ENCODE measurements at regions not wholly inside any gene's neighbourhood (a gene's known extent, or its start where the extent isn't known, plus 50 kb on each side); places are given as distances from the start of the nearest gene placed in this dataset.
"Not testable (repeated sequence)": the region's sequence is repeated elsewhere in the genome, so short reads cannot be mapped to it uniquely, and the experiment has no call there.

DNA sequence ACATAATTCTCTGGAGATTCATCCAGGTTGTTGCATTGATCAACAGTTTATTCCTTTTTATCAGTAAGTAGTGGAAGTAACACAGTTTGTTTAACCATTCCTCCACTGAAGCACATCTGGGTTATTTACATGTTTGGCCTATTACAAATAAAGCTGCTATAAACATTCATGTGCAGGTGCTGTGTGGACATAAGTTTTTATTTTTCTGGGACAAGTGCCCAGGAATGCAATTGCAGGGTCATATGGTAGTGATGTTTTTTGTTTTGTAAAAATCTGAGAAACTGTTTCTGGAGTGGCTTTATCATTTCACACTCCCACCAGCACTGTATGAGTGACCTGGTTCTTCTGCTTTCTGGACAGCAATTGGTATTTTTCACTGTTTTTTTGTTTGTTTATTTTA lies 505.4 kb downstream of the CCER1 start:
- DNase-seq: no peak
- Mint-ChIP-seq H3K36me3 (ENCODE audit: low read depth) (no peaks in the 10 kb centered on the region), H3K4me1 (ENCODE audit: low read depth) (no peaks in the 10 kb centered on the region), H3K9me3 (peaks cover 2% of the 10 kb centered on the region), H3K27me3 (peaks cover 3% of the 10 kb centered on the region), H3K4me3 (no peak overlapping the region), H3K27ac (no peak overlapping the region)

DNA sequence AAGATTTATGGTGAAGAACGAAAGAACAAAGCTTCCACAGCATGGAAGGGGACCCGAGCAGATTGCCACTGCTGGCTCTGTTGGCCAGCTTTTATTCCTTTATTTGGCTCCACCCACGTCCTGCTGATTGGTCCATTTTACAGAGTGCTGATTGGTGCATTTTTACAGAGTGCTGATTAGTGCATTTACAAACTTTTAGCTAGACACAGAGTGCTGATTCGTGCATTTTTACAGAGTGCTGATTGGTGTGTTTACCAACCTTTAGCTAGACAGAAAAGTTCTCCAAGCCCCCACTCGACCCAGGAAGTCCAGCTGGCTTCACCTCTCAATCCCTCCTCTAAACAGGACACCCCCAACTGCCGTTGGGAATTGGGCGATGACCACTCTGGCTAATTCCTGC lies 511.5 kb downstream of the CCER1 start:
- not testable (repeated sequence) for H3K27me3 Mint-ChIP-seq; H3K27ac Mint-ChIP-seq; H3K4me3 Mint-ChIP-seq; H3K4me1 Mint-ChIP-seq (ENCODE audit: low read depth); DNase-seq; H3K36me3 Mint-ChIP-seq (ENCODE audit: low read depth)
- H3K9me3 Mint-ChIP-seq: peaks cover 11% of the 10 kb centered on the region

DNA sequence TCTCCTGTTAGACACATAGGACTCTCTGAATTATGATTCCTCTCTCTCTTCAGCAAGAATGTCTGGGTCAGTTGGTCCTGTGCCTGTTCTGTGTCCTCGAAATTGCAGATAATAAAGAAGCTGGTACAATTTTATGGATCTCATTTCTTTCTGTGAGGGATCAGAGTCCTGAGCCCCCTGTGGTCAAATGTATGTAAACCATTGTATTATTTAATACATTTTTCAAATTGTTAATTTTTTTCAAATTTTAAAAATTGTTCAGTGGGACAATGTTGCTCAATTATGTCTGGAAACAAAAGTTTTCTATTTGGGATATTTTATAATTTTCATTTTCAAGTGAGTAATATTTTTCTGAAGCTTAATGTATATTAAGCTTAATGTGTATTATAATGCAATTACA lies 513.5 kb downstream of the CCER1 start:
- no peaks in the 10 kb centered on the region for H3K27me3 Mint-ChIP-seq
- H3K4me3 Mint-ChIP-seq: no peak overlapping the region
- no peaks in the 10 kb centered on the region for H3K4me1 Mint-ChIP-seq (ENCODE audit: low read depth)
- no peak for DNase-seq
- H3K27ac Mint-ChIP-seq: no peak overlapping the region
- peaks cover 11% of the 10 kb centered on the region for H3K9me3 Mint-ChIP-seq
- no peaks in the 10 kb centered on the region for H3K36me3 Mint-ChIP-seq (ENCODE audit: low read depth)

DNA sequence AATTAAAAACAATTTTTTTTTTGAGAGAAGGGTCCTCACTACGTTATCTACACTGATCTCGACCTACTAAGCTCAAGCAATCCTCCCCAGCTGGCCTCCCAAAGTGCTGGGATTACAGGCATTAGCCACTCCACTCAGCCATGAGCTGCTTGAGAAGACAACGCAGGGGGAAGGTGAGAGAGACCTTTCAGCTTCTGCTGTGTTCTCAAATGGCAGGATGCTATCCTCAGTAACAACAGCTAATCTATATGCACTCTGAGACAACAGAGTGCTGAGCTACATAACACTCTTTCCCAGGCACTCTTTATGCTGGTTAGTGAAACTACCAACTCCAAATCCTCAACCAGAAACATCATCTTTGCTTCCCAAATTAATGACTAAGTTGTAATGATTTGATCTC lies 526.1 kb downstream of the CCER1 start:
- Mint-ChIP-seq H3K27ac (no peak overlapping the region), H3K4me1 (ENCODE audit: low read depth) (no peaks in the 10 kb centered on the region), H3K9me3 (no peaks in the 10 kb centered on the region)

DNA sequence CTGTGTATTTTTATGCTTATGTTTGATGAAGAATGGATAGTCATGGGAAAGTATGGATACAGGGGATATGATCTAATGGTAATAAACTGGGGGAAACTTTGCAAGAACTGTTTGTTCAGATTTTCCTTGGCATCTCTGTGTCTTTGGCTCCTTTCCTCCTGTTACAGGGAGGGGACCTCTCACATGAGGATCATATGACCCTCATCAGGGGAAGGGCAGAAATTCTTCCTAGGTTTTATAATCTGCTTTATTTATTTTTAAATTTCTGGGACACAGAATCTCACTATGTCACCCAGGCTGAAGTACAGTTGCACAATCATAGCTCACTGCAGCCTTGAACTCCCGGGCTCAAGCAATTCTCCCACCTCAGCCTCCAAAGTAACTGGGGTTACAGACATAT lies 526.5 kb downstream of the CCER1 start:
- peaks cover 3% of the 10 kb centered on the region for H3K27me3 Mint-ChIP-seq
- no peaks in the 10 kb centered on the region for H3K9me3 Mint-ChIP-seq
- no peaks in the 10 kb centered on the region for H3K4me1 Mint-ChIP-seq (ENCODE audit: low read depth)
- H3K27ac Mint-ChIP-seq: no peak overlapping the region
- H3K4me3 Mint-ChIP-seq: no peak overlapping the region
- H3K36me3 Mint-ChIP-seq (ENCODE audit: low read depth): no peaks in the 10 kb centered on the region
- no peak for DNase-seq

More for the DNA sequence above, 526.1 kb downstream of the CCER1 start:
- Mint-ChIP-seq H3K27me3 (peaks cover 3% of the 10 kb centered on the region), H3K36me3 (ENCODE audit: low read depth) (no peaks in the 10 kb centered on the region), H3K4me3 (no peak overlapping the region)
- DNase-seq: no peak

DNA sequence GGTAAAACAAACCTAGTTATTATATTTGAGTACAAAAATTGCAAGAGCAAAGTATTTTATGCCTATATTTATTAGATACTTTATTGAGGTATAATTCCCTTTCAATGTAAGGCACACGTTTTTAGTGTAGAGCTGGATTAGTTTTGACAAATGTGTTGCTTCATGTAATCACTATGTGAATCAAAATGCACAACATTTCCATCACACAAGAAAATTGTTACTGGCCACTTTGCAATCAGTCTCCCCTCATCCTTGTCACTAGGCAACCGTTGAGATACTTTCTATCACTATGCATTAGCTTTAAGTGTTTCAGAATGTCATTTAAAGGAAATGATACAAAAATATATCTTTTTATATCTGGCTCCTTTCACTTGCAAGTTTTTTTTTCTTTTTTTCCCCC lies 531.0 kb downstream of the CCER1 start:
- no peak overlapping the region for H3K27ac Mint-ChIP-seq
- no peaks in the 10 kb centered on the region for H3K9me3 Mint-ChIP-seq
- no peaks in the 10 kb centered on the region for H3K36me3 Mint-ChIP-seq (ENCODE audit: low read depth)
- H3K27me3 Mint-ChIP-seq: peaks cover 2% of the 10 kb centered on the region
- DNase-seq: no peak
- no peaks in the 10 kb centered on the region for H3K4me1 Mint-ChIP-seq (ENCODE audit: low read depth)
- no peak overlapping the region for H3K4me3 Mint-ChIP-seq

DNA sequence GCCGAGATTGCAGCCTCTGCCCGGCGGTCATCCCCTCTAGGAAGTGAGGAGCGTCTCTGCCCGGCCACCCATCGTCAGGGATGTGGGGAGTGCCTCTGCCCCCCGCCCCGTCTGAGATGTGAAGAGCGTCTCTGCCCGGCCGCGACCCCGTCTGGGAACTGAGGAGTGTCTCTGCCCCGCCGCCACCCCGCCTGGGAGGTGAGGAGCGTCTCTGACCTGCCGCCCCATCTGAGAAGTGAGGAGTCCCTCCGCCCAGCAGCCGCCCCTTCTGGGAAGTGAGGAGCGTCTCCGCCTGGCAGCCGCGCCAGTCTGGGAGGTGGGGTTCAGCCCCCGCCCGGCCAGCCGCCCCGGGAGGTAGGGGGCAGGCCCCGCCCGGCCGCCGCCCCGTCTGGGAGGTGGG lies 544.0 kb downstream of the CCER1 start:
- DNase-seq: no peak
- Mint-ChIP-seq H3K27me3 (no peaks in the 10 kb centered on the region), H3K9me3 (peaks cover 3% of the 10 kb centered on the region)

DNA sequence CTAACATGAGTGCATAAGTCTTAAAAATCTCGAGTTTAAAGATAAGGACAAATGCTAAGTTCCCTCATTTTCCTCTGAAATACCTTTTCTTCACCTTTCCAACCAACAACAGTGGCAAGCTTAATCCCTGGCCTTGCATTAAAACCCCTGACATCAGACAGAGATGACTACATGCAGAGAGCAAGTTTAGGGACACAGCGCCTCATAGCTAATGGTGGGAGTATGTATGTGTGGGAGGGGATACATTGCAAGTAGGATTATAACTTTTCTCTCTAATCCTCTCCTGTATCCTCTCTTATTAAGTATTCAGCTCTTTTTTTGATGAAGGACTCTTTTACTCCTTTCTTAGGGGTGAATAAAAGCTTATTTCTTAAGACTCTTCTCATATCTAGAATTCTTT lies 547.1 kb downstream of the CCER1 start:
- Mint-ChIP-seq H3K36me3 (ENCODE audit: low read depth) (no peaks in the 10 kb centered on the region), H3K4me3 (no peak overlapping the region), H3K4me1 (ENCODE audit: low read depth) (no peaks in the 10 kb centered on the region), H3K27me3 (no peaks in the 10 kb centered on the region), H3K9me3 (no peaks in the 10 kb centered on the region), H3K27ac (no peak overlapping the region)
- DNase-seq: no peak

More for the DNA sequence above, 544.0 kb downstream of the CCER1 start:
- no peak overlapping the region for H3K27ac Mint-ChIP-seq
- H3K4me1 Mint-ChIP-seq (ENCODE audit: low read depth): no peaks in the 10 kb centered on the region
- no peak overlapping the region for H3K4me3 Mint-ChIP-seq
- H3K36me3 Mint-ChIP-seq (ENCODE audit: low read depth): no peaks in the 10 kb centered on the region

DNA sequence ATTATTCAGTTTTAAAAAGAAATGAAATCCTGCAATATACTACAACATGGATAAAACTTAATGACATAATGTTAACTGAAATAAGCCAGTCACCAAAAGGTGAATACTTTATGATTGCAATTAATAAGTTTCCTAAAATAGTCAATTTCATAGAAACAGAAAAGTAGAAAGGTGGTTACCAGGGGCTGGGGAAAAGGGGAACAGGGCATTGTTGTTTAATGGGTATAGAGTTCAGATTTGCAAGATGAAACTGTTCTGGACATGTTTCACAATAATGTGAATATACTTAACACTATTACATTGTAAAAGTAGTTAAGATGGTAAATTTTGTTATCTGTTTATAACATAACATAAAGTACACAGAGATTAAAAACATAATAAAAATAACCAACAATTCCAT lies 550.9 kb downstream of the CCER1 start:
- Mint-ChIP-seq H3K27me3 (no peaks in the 10 kb centered on the region), H3K36me3 (ENCODE audit: low read depth) (no peaks in the 10 kb centered on the region), H3K4me1 (ENCODE audit: low read depth) (no peaks in the 10 kb centered on the region), H3K9me3 (no peaks in the 10 kb centered on the region), H3K27ac (no peak overlapping the region), H3K4me3 (no peak overlapping the region)
- DNase-seq: no peak

DNA sequence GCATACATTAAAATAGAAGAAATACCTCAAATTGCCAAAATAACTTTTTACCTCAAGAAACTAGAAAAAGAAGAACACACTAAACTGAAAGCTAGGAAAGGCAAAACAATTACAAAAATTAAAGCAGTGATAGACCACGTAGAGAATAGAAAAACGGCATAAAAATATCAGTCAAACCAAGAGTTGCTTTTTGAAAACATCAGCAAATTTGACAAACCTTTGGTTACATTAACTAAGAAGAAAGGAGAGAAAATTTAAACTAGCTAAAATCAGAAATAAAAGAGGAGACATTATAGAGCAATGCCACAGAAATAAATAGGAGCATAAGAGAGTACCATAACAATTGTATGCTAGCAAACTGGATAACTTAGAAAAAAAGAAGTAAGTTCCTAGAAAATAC lies 553.8 kb downstream of the CCER1 start:
- no peaks in the 10 kb centered on the region for H3K9me3 Mint-ChIP-seq
- H3K27me3 Mint-ChIP-seq: no peaks in the 10 kb centered on the region
- no peak overlapping the region for H3K4me3 Mint-ChIP-seq
- no peaks in the 10 kb centered on the region for H3K36me3 Mint-ChIP-seq (ENCODE audit: low read depth)
- no peak overlapping the region for H3K27ac Mint-ChIP-seq
- DNase-seq: no peak
- H3K4me1 Mint-ChIP-seq (ENCODE audit: low read depth): no peaks in the 10 kb centered on the region

DNA sequence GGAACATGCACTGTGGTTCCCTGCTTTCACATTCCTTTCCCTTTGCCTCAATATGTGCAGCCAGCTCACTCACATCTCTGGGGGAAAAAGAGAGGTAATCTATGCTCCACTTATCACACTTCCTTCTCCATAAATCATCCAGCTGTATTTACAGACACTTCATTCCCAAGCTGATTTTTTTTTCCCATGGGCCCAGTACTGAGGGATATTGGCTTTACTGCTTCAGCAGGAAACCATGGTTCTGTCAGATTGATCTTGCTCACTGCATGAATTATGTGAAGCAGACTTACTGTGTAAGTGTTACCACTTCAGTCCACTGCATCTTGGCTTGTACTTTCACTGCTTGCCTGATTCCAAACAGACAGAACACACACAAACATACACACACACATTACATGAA lies 555.6 kb downstream of the CCER1 start:
- Mint-ChIP-seq H3K27ac (no peak overlapping the region), H3K4me3 (no peak overlapping the region), H3K4me1 (ENCODE audit: low read depth) (no peaks in the 10 kb centered on the region), H3K9me3 (no peaks in the 10 kb centered on the region), H3K36me3 (ENCODE audit: low read depth) (no peaks in the 10 kb centered on the region), H3K27me3 (no peaks in the 10 kb centered on the region)
- no peak for DNase-seq

DNA sequence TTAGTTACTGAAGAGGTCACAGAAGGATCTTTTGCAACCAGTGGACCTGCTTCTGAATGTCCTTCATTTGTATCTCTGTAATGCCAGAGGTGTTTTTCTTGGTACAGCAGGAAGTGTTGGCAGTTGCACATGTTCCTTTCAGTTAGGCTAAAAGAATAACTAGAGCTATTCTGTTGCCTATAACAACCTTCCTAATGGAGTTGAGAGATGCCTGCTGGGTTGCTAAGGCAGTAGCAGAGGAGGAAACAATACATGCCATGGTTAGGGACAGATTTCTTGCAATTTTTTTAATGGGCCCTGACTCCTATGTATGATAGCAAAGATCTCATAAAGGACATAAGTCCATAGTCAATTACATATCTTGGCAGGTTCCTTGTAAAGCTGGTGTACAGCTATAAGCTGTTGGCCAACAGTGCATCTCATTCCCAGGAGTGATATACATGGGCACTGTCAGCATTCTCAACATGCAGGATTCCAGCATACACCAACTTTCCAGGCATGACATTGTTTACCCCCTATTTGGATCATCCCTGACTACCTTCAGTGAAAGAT lies 556.6 kb downstream of the CCER1 start:
- Mint-ChIP-seq H3K36me3 (ENCODE audit: low read depth) (no peaks in the 10 kb centered on the region), H3K27me3 (no peaks in the 10 kb centered on the region), H3K27ac (no peak overlapping the region), H3K9me3 (no peaks in the 10 kb centered on the region), H3K4me1 (ENCODE audit: low read depth) (no peaks in the 10 kb centered on the region), H3K4me3 (no peak overlapping the region)
- DNase-seq: no peak

DNA sequence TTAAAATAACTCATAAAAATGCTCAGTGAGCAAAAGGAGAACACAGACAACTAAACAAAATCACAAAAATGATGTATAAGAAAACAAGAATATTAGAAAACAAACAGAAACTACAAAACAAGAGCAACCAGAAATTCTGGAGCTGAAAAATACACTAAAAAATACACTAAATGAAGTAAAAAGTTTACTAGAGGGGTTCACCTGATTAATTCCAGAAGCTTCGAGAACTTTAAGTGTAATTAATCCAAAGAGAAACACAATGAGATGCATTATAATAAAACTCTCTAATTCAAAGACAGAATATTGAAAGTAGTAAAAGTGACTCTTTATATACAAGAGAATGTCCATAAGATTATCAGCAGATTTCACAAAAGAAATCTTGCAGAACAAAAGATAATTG lies 558.4 kb downstream of the CCER1 start:
- H3K36me3 Mint-ChIP-seq (ENCODE audit: low read depth): no peaks in the 10 kb centered on the region
- no peak overlapping the region for H3K27ac Mint-ChIP-seq
- no peak overlapping the region for H3K4me3 Mint-ChIP-seq

DNA sequence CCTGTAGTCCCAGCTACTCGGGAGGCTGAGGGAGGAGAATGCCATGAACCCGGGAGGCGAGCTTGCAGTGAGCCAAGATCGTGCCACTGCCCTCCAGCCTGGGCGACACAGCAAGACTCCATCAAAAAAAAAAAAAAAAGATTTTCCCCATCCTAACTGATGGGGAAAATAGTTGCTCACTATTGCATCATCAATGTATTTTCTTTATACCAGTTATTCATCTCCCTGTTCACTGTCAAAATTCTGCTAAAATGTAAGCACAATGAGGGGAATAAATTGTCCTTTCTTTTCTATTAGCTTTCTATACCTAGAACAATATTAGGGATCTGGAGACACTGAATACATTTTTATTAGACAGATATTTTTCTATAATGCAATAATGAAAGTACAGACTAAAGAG lies 561.3 kb downstream of the CCER1 start:
- Mint-ChIP-seq H3K4me3 (no peak overlapping the region), H3K27ac (no peak overlapping the region), H3K27me3 (no peaks in the 10 kb centered on the region), H3K4me1 (ENCODE audit: low read depth) (no peaks in the 10 kb centered on the region), H3K36me3 (ENCODE audit: low read depth) (no peaks in the 10 kb centered on the region), H3K9me3 (no peaks in the 10 kb centered on the region)
- no peak for DNase-seq

More for the DNA sequence above, 558.4 kb downstream of the CCER1 start:
- H3K4me1 Mint-ChIP-seq (ENCODE audit: low read depth): no peaks in the 10 kb centered on the region
- no peaks in the 10 kb centered on the region for H3K27me3 Mint-ChIP-seq
- no peak for DNase-seq
- H3K9me3 Mint-ChIP-seq: no peaks in the 10 kb centered on the region

DNA sequence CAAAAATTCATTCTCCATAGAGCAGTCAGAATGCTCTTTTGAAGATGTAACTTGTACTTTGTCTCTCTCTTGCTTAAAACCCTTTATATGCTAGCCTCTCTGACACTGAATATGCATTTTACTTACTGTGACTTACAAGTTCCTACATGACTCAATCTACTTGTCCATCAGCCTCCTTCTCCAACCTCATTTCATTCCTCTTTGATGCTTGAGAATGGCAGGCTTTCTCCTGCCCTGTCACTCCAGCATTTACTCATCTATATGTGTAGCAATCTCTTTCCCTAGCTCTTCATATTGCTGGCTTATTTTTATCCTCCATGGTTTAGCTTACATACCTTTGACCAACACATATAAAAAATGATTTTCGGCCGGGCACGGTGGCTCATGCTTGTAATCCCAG lies 561.9 kb downstream of the CCER1 start:
- no peak for DNase-seq
- Mint-ChIP-seq H3K4me1 (ENCODE audit: low read depth) (no peaks in the 10 kb centered on the region), H3K9me3 (no peaks in the 10 kb centered on the region), H3K27me3 (no peaks in the 10 kb centered on the region), H3K27ac (no peak overlapping the region), H3K36me3 (ENCODE audit: low read depth) (no peaks in the 10 kb centered on the region), H3K4me3 (no peak overlapping the region)

DNA sequence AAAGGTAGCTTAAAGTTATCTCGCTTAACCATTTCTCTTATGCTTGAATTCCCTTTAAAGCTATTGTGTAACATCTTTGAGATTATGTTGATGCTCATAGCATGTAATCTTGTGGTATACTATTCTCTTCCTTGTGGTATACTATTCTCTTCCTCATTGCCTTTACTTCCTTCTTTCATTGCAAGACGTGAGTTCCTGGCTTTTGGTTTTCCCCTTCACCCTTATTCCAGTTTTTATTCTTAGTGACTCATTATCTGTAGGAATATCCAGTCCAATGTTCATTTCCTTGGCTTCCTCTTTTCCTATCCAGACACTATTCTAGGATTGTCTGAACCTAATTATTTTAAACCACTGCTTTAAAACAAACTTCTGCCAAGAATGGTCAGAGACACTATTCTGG lies 564.0 kb downstream of the CCER1 start:
- Mint-ChIP-seq H3K36me3 (ENCODE audit: low read depth) (no peaks in the 10 kb centered on the region), H3K27me3 (no peaks in the 10 kb centered on the region), H3K27ac (no peak overlapping the region), H3K4me3 (no peak overlapping the region), H3K9me3 (no peaks in the 10 kb centered on the region), H3K4me1 (ENCODE audit: low read depth) (no peaks in the 10 kb centered on the region)
- DNase-seq: no peak

Measured in activated T-cell treated with anti-CD3 and anti-CD28 coated beads, Interleukin-2, amount 50 U/mL, for 24 hours (primary cell).